Gastrocnemius medialis (tissue), 4 donors: ENCODE measurements at regions not wholly inside any gene's neighbourhood (a gene's known extent, or its start where the extent isn't known, plus 50 kb on each side); places are given as distances from the start of the nearest gene placed in this dataset.

Experiments
- ATAC-seq, 2 donors: fragments of 150-250 bp; one replicate each; pipeline ENCODE4 v1.9.1; 2016
- DNase-seq, 2 donors: peaks; one replicate each; pipeline ENCODE4 v3.0.0-alpha.2; 2019
- H3K27ac ChIP-seq, 4 donors: fragments of 200-600 bp; sonication (generic); 1 replicate in 1 of 4; 2 replicates in 3 of 4; pipeline ENCODE4 v1.5.1; 2016 to 2018; ENCODE audit warnings: mild to moderate bottlenecking in 2 of 4, moderate library complexity in 1 of 4
- H3K27me3 ChIP-seq, 3 donors: fragments of 200-600 bp; sonication (generic) in 2 of 3; 1 replicate in 1 of 3; 2 replicates in 2 of 3; pipeline versions ENCODE4 v1.5.1 to v1.6.0; 2016 to 2019; ENCODE audit warnings: mild to moderate bottlenecking in 1 of 3, moderate library complexity in 1 of 3
- H3K36me3 ChIP-seq, 2 donors: fragments of 200-600 bp; sonication (generic) in 1 of 2; one replicate each; pipeline ENCODE4 v1.5.1; 2017 to 2018
- H3K4me1 ChIP-seq, 2 donors: fragments of 200-600 bp; sonication (generic) in 1 of 2; one replicate each; pipeline ENCODE4 v1.5.1; 2016 to 2017; ENCODE audit warnings: mild to moderate bottlenecking in 2 of 2
- H3K4me3 ChIP-seq, 4 donors: fragments of 200-600 bp; sonication (generic) in 3 of 4; 1 replicate in 1 of 4; 2 replicates in 3 of 4; pipeline ENCODE4 v1.5.1; 2016 to 2019; ENCODE audit warnings: mild to moderate bottlenecking in 2 of 4
- H3K9me3 ChIP-seq, 3 donors: fragments of 200-600 bp; sonication (generic) in 2 of 3; 1 replicate in 1 of 3; 2 replicates in 2 of 3; pipeline ENCODE4 v1.5.1; 2016 to 2019
- CTCF ChIP-seq, 5 experiments: fragments of 450-650 bp in 3 of 5; fragments of 200-600 bp in 2 of 5; sonication (generic) in 2 of 5; IDR thresholded peaks in 4 of 5; conservative IDR thresholded peaks in 1 of 5; 1 replicate in 4 of 5; 2 replicates in 1 of 5; pipeline ENCODE4 v1.5.1; 2016 to 2019; ENCODE audit warnings: antibody characterized with exemption in 5 of 5, mild to moderate bottlenecking in 3 of 5, moderate library complexity in 3 of 5
- POLR2A ChIP-seq, 2 donors: fragments of 450-650 bp; IDR thresholded peaks; one replicate each; pipeline ENCODE4 v1.6.1; 2017; ENCODE audit warnings: antibody characterized with exemption in 2 of 2, mild to moderate bottlenecking in 2 of 2, moderate library complexity in 2 of 2
- in situ Hi-C, 4 donors: fragments of 200-750 bp; cut with MboI; loops; one replicate each; pipeline versions ENCODE4 v1.15.0 to v1.8.0; 2017; ENCODE audit warnings: low sequenced_read_pairs in 4 of 4
- intact Hi-C: fragments of 100-400 bp; cut with DNase I; formaldehyde crosslinking; loops from one replicate; pipeline ENCODE4 v1.15.1; 2023; ENCODE audit warnings: low total_unique reads

GRCh38 chr2:36262581-36262980, 93.0 kb upstream of the CRIM1 start:
- Histone ChIP-seq H3K36me3 (no peaks in the 10 kb centered on the region), H3K4me3 (no peak overlapping the region), H3K9me3 (no peaks in the 10 kb centered on the region), H3K4me1 (no peaks in the 10 kb centered on the region), H3K27ac (no peak overlapping the region), H3K27me3 (no peaks in the 10 kb centered on the region)
- TF ChIP-seq POLR2A (IDR thresholded peaks at IDR 0.05): no peak
- TF ChIP-seq CTCF (IDR thresholded peaks at IDR 0.05 in 4 of 5, conservative IDR thresholded peaks at IDR 0.05 in 1 of 5): no peak
- ATAC-seq: no peak
- intact Hi-C loops (no loop called here), in situ Hi-C loops (no loop called here)
- no peak for DNase-seq

GRCh38 chr2:36255863-36256262, 99.7 kb upstream of the CRIM1 start:
- no peak for TF ChIP-seq CTCF (IDR thresholded peaks at IDR 0.05 in 4 of 5, conservative IDR thresholded peaks at IDR 0.05 in 1 of 5)
- TF ChIP-seq POLR2A (IDR thresholded peaks at IDR 0.05): no peak
- Histone ChIP-seq H3K27ac (no peak overlapping the region), H3K4me1 (no peaks in the 10 kb centered on the region), H3K27me3 (no peaks in the 10 kb centered on the region), H3K36me3 (no peaks in the 10 kb centered on the region), H3K4me3 (no peak overlapping the region), H3K9me3 (no peaks in the 10 kb centered on the region)
- DNase-seq (no peak), ATAC-seq (no peak)
- intact Hi-C loops: no loop called here
- in situ Hi-C loops: no loop called here

GRCh38 chr2:36253086-36253485, 102.5 kb upstream of the CRIM1 start:
- H3K9me3 ChIP-seq: no peaks in the 10 kb centered on the region
- in situ Hi-C loops (no loop called here), intact Hi-C loops (no loop called here)
- no peaks in the 10 kb centered on the region for H3K36me3 ChIP-seq
- H3K27ac ChIP-seq: no peak overlapping the region
- DNase-seq: no peak
- no peak overlapping the region for H3K4me3 ChIP-seq
- no peaks in the 10 kb centered on the region for H3K27me3 ChIP-seq
- TF ChIP-seq CTCF (IDR thresholded peaks at IDR 0.05 in 4 of 5, conservative IDR thresholded peaks at IDR 0.05 in 1 of 5): no peak
- H3K4me1 ChIP-seq: no peaks in the 10 kb centered on the region
- ATAC-seq: no peak

GRCh38 chr2:36246320-36246990, 109.1 kb upstream of the CRIM1 start:
- no peak for ATAC-seq
- H3K4me1 ChIP-seq: no peaks in the 10 kb centered on the region
- H3K4me3 ChIP-seq: no peak overlapping the region
- no peak for DNase-seq
- no peaks in the 10 kb centered on the region for H3K9me3 ChIP-seq
- intact Hi-C loops (no loop called here), in situ Hi-C loops (no loop called here)
- no peaks in the 10 kb centered on the region for H3K27me3 ChIP-seq
- H3K36me3 ChIP-seq: no peaks in the 10 kb centered on the region
- TF ChIP-seq POLR2A (IDR thresholded peaks at IDR 0.05) (no peak), CTCF (IDR thresholded peaks at IDR 0.05 in 4 of 5, conservative IDR thresholded peaks at IDR 0.05 in 1 of 5) (no peak)
- no peak overlapping the region for H3K27ac ChIP-seq

GRCh38 chr2:36245651-36246050, 109.9 kb upstream of the CRIM1 start:
- H3K36me3 ChIP-seq: no peaks in the 10 kb centered on the region
- no peaks in the 10 kb centered on the region for H3K27me3 ChIP-seq
- intact Hi-C loops: no loop called here
- TF ChIP-seq CTCF (IDR thresholded peaks at IDR 0.05 in 4 of 5, conservative IDR thresholded peaks at IDR 0.05 in 1 of 5) (no peak), POLR2A (IDR thresholded peaks at IDR 0.05) (no peak)
- in situ Hi-C loops: no loop called here
- H3K27ac ChIP-seq: no peak overlapping the region
- H3K4me1 ChIP-seq: no peaks in the 10 kb centered on the region
- DNase-seq (no peak), ATAC-seq (no peak)
- no peaks in the 10 kb centered on the region for H3K9me3 ChIP-seq
- H3K4me3 ChIP-seq: no peak overlapping the region
